HL-60 (cell line): ENCODE measurements at regions not wholly inside any gene's neighbourhood (a gene's known extent, or its start where the extent isn't known, plus 50 kb on each side); places are given as distances from the start of the nearest gene placed in this dataset.
"Not testable (repeated sequence)": the region's sequence is repeated elsewhere in the genome, so short reads cannot be mapped to it uniquely, and the experiment has no call there.

Experiments
- DNase-seq, 2 experiments: peaks; one replicate each; pipeline ENCODE4 v3.0.0-alpha.2; 2010 to 2020; ENCODE audit warnings: low read depth in 1 of 2, low spot score in 1 of 2
- H3K27ac ChIP-seq: fragments of 250-450 bp; sonication (Bioruptor Pico); replicated peaks from 2 replicates; pipeline ENCODE4 v1.5.1; 2020; ENCODE audit warnings: mild to moderate bottlenecking, moderate library complexity
- H3K27me3 ChIP-seq: fragments of 250-450 bp; sonication (Bioruptor Pico); 2 replicates; pipeline ENCODE4 v1.5.1; 2021; ENCODE audit warnings: mild to moderate bottlenecking, moderate library complexity; ENCODE audit not compliant: insufficient read depth, poor library complexity, severe bottlenecking
- H3K4me3 ChIP-seq: replicated peaks from 2 replicates; pipeline ENCODE4 v1.5.1; 2011; ENCODE audit warnings: mild to moderate bottlenecking, control low read depth, low read length; ENCODE audit not compliant: insufficient read depth
- GABPA ChIP-seq: IDR thresholded peaks from 2 replicates; pipeline ENCODE4 v1.6.1; 2012; ENCODE audit warnings: low read depth
- POLR2AphosphoS5 ChIP-seq: IDR thresholded peaks from 2 replicates; pipeline ENCODE4 v1.6.1; 2012; ENCODE audit warnings: low read depth
- SPI1 ChIP-seq: IDR thresholded peaks from 2 replicates; pipeline ENCODE4 v1.6.1; 2012; ENCODE audit warnings: low read depth, mild to moderate bottlenecking, borderline replicate concordance
- TF ChIP-seq, protein P1 (sequence below): IDR thresholded peaks from 2 replicates; pipeline ENCODE4 v1.6.1; 2012; ENCODE audit warnings: low read depth; ENCODE audit not compliant: insufficient replicate concordance
- TF ChIP-seq, protein P2 (sequence below): IDR thresholded peaks from one replicate; pipeline ENCODE4 v1.5.1; 2011; ENCODE audit warnings: low read length, control low read depth, inconsistent platforms; ENCODE audit not compliant: insufficient read depth

DNA sequence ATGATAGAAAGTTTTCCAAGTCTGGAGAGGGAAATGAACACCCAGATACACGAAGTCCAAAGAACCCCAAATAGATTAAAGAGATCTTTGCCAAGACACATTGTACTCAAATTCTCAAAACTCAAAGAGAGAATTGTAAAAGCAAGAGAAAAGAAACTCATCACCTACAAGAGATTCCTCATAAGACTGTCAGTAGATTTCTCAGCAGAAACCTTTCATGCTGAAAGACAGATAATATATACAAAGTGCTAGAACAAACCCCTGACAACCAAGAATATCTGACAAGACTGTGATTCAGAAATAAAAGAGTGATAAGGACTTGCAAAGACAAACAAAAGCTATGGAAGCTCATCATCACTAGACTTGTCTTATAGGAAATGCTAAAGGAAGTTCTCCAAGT, 326.7 kb upstream of the ZNF608 start:
- Histone ChIP-seq H3K27ac (no peak overlapping the region), H3K4me3 (no peak overlapping the region), H3K27me3 (no peaks in the 10 kb centered on the region)
- DNase-seq, result no peak
- TF ChIP-seq, protein P1, sequence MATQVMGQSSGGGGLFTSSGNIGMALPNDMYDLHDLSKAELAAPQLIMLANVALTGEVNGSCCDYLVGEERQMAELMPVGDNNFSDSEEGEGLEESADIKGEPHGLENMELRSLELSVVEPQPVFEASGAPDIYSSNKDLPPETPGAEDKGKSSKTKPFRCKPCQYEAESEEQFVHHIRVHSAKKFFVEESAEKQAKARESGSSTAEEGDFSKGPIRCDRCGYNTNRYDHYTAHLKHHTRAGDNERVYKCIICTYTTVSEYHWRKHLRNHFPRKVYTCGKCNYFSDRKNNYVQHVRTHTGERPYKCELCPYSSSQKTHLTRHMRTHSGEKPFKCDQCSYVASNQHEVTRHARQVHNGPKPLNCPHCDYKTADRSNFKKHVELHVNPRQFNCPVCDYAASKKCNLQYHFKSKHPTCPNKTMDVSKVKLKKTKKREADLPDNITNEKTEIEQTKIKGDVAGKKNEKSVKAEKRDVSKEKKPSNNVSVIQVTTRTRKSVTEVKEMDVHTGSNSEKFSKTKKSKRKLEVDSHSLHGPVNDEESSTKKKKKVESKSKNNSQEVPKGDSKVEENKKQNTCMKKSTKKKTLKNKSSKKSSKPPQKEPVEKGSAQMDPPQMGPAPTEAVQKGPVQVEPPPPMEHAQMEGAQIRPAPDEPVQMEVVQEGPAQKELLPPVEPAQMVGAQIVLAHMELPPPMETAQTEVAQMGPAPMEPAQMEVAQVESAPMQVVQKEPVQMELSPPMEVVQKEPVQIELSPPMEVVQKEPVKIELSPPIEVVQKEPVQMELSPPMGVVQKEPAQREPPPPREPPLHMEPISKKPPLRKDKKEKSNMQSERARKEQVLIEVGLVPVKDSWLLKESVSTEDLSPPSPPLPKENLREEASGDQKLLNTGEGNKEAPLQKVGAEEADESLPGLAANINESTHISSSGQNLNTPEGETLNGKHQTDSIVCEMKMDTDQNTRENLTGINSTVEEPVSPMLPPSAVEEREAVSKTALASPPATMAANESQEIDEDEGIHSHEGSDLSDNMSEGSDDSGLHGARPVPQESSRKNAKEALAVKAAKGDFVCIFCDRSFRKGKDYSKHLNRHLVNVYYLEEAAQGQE, result no peak
- TF ChIP-seq, protein P2, sequence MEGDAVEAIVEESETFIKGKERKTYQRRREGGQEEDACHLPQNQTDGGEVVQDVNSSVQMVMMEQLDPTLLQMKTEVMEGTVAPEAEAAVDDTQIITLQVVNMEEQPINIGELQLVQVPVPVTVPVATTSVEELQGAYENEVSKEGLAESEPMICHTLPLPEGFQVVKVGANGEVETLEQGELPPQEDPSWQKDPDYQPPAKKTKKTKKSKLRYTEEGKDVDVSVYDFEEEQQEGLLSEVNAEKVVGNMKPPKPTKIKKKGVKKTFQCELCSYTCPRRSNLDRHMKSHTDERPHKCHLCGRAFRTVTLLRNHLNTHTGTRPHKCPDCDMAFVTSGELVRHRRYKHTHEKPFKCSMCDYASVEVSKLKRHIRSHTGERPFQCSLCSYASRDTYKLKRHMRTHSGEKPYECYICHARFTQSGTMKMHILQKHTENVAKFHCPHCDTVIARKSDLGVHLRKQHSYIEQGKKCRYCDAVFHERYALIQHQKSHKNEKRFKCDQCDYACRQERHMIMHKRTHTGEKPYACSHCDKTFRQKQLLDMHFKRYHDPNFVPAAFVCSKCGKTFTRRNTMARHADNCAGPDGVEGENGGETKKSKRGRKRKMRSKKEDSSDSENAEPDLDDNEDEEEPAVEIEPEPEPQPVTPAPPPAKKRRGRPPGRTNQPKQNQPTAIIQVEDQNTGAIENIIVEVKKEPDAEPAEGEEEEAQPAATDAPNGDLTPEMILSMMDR, result no peak
- TF ChIP-seq SPI1 (no peak), POLR2AphosphoS5 (no peak), GABPA (no peak)

DNA sequence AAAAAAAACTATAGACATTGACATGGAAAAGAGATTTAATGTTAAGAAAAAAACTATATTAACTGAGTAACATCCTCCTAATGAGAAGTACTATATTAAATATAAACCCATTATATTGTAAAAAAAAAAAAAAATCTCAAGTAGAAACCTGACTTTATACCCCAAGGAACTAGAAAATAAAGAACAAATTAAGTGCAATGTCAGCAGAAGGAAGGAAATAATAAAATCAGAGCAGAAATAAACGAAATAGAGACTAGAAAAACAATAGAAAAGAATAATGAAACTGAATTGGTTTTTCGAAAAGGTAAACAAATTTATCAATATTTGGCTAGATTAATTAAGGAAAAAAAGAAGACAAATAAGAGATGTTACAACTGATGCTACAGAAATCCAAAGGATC, 329.1 kb upstream of the ZNF608 start:
- no peak for DNase-seq
- H3K4me3 ChIP-seq, result no peak overlapping the region
- H3K27ac ChIP-seq, result no peak overlapping the region
- no peaks in the 10 kb centered on the region for H3K27me3 ChIP-seq
- TF ChIP-seq, protein P2, result no peak

DNA sequence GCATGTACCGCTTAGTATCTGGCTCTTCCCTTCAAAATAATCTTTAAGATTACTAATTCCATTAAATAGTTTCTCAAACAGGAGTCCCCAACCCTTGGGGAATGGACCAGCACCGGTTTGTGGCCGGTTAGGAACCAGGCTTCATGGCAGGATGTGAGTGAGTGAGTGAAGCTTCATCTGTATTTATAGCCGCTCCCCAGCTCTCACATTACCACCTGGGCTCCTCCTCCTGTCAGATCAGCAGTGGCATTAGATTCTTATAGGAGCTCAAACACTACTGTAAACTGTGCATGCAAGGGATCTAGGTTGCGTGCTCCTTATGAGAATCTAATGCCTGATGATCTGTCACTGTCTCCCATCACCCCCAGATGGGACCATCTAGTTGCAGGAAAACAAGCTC, 332.6 kb upstream of the ZNF608 start:
- DNase-seq, H3K27ac ChIP-seq, H3K27me3 ChIP-seq, H3K4me3 ChIP-seq: not testable (repeated sequence)

DNA sequence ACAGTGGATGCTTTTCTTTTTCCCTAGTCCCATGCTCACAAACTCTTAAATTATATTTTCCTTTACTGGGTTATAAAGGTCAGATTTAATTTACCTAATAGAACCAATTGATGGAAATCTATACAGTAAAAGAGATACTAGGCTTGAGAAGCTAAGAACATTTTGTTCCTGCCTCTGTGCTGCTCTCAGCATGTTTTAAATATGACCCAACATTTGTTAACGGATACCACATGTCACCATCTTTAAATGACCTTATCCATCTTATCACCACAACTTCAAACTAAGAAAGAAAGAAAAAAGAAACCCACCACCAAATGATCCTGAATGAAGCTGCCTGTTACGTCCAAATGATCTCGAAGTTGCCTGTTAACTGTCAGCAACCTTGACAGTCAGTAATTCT, 334.7 kb upstream of the ZNF608 start:
- DNase-seq, result no peak
- Histone ChIP-seq H3K27me3 (no peaks in the 10 kb centered on the region), H3K27ac (no peak overlapping the region), H3K4me3 (no peak overlapping the region)
- TF ChIP-seq GABPA (no peak), POLR2AphosphoS5 (no peak), SPI1 (no peak)
- TF ChIP-seq, protein P2, result no peak

DNA sequence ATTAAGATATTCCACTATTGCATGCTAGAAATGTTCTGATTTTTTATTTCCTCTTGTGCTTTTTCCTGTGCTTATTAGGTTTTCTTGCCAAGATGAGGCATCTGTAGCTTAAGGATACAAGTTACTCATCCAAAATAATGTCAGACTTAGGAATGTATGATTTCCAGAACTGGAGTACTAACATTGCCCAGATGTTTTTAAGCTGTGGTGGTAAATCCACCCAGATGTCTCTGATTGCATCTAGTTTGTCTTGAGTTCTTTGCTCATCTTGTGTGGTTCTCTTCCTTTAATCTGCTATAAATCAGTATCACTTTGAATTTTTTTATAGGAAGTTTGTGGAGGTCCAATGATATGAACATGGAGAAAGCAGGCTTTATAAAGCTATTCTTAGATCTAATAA, 337.5 kb upstream of the ZNF608 start:
- no peak overlapping the region for H3K27ac ChIP-seq
- H3K4me3 ChIP-seq, result no peak overlapping the region
- DNase-seq, result no peak
- H3K27me3 ChIP-seq, result no peaks in the 10 kb centered on the region
- TF ChIP-seq GABPA, result no peak
- no peak for TF ChIP-seq POLR2AphosphoS5
- TF ChIP-seq, protein P2, result no peak
- TF ChIP-seq, protein P1, result no peak
- TF ChIP-seq SPI1, result no peak
